GM19023 (cell line): ENCODE measurements at regions not wholly inside any gene's neighbourhood (a gene's known extent, or its start where the extent isn't known, plus 50 kb on each side); places are given as distances from the start of the nearest gene placed in this dataset.
A peak's percentile ranks its signal among the peaks of the same experiment; 100 is the strongest.
"Not testable (repeated sequence)": the region's sequence is repeated elsewhere in the genome, so short reads cannot be mapped to it uniquely, and the experiment has no call there.

Source experiments
- ATAC-seq: cut with Tn5 transposase; IDR thresholded peaks from one replicate; pipeline ENCODE4 v1.9.1; 2021; ENCODE audit warnings: mild to moderate bottlenecking, moderate library complexity; ENCODE audit not compliant: unreplicated experiment

- no peak for ATAC-seq
Observed at GRCh38 chr7:94169682-94170081, 165.5 kb upstream of the BET1 start.

- peak; percentile 80 for ATAC-seq
Observed at GRCh38 chr7:94170836-94171235, 166.7 kb upstream of the BET1 start.

- no peak for ATAC-seq
Observed at GRCh38 chr7:94173436-94173835, 169.3 kb upstream of the BET1 start.

GRCh38 chr7:94174375-94174774, 170.2 kb upstream of the BET1 start:
- ATAC-seq, result no peak

GRCh38 chr7:94174956-94175355, 170.8 kb upstream of the BET1 start:
- ATAC-seq, result no peak

- no peak for ATAC-seq
Observed at GRCh38 chr7:94176694-94177200, 172.6 kb upstream of the BET1 start.

- ATAC-seq, result no peak
Observed at GRCh38 chr7:94177441-94177840, 173.3 kb upstream of the BET1 start.

GRCh38 chr7:94178230-94178629, 174.1 kb upstream of the BET1 start:
- ATAC-seq, result peak; percentile 94

- no peak for ATAC-seq
Observed at GRCh38 chr7:94179466-94179865, 175.3 kb upstream of the BET1 start.

GRCh38 chr7:94182066-94182465, 177.9 kb upstream of the BET1 start:
- ATAC-seq, result no peak

- ATAC-seq, result no peak
Observed at GRCh38 chr7:94182721-94183120, 178.6 kb upstream of the BET1 start.

GRCh38 chr7:94183289-94183749, 179.2 kb upstream of the BET1 start:
- ATAC-seq, result no peak

- ATAC-seq, result no peak
Observed at GRCh38 chr7:94183891-94184290, 179.7 kb upstream of the BET1 start.

GRCh38 chr7:94188350-94188749, 184.2 kb upstream of the BET1 start:
- no peak for ATAC-seq

GRCh38 chr7:94190599-94191061, 186.5 kb upstream of the BET1 start:
- no peak for ATAC-seq

GRCh38 chr7:94194426-94194825, 190.3 kb upstream of the BET1 start:
- not testable (repeated sequence) for ATAC-seq

- ATAC-seq, result no peak
Observed at GRCh38 chr7:94195201-94195600, 191.0 kb upstream of the BET1 start.

GRCh38 chr7:94195813-94196212, 191.7 kb upstream of the BET1 start:
- ATAC-seq, result no peak

GRCh38 chr7:94205529-94205928, 189.2 kb upstream of the COL1A2 start:
- ATAC-seq, result no peak

- no peak for ATAC-seq
Observed at GRCh38 chr7:94206295-94206694, 188.4 kb upstream of the COL1A2 start.

GRCh38 chr7:94212160-94212559, 182.5 kb upstream of the COL1A2 start:
- no peak for ATAC-seq

GRCh38 chr7:94216944-94217461, 177.7 kb upstream of the COL1A2 start:
- ATAC-seq, result no peak

- ATAC-seq, result no peak
Observed at GRCh38 chr7:94217766-94218165, 176.9 kb upstream of the COL1A2 start.
